Suprapubic skin (tissue), 4 donors: ENCODE measurements at regions not wholly inside any gene's neighbourhood (a gene's known extent, or its start where the extent isn't known, plus 50 kb on each side); places are given as distances from the start of the nearest gene placed in this dataset.

Experiments used
- POLR2A ChIP-seq, 2 donors: fragments of 450-650 bp; IDR thresholded peaks; one replicate each; pipeline ENCODE4 v1.6.1; 2017; ENCODE audit warnings: antibody characterized with exemption in 2 of 2, mild to moderate bottlenecking in 2 of 2, moderate library complexity in 2 of 2
- POLR2AphosphoS5 ChIP-seq, 3 donors: sonication (generic); formaldehyde crosslinking; IDR thresholded peaks; one replicate each; pipeline ENCODE4 v1.6.1; 2017; ENCODE audit warnings: antibody characterized with exemption in 3 of 3
- TF ChIP-seq, protein P1 (sequence below), 2 donors: fragments of 200-600 bp in 1 of 2; fragments of 450-650 bp in 1 of 2; sonication (generic) in 1 of 2; IDR thresholded peaks; one replicate each; pipeline ENCODE4 v1.5.1; 2016 to 2019; ENCODE audit warnings: antibody characterized with exemption in 2 of 2, mild to moderate bottlenecking in 1 of 2, moderate library complexity in 1 of 2

DNA sequence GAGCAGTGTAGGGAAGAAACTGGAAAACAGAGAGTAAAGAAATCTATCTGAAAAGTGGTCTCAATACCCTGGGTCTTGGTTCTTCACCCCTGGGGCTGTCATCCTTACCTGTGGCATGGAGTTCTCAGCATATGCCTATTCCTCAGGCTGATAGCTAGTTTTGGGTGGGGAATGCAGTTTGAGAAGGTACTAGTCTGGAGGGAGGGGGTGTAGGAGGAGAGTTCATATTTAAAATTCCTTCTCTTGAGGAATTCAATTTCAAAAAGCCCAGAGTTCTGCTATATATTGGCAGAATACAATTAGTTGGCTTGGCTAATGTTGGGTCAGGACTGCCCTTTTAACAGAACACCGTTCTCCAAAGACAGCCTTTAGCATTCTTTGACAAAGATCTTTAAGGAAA, 82.9 kb upstream of the NPHP3 start:
- TF ChIP-seq, protein P1, sequence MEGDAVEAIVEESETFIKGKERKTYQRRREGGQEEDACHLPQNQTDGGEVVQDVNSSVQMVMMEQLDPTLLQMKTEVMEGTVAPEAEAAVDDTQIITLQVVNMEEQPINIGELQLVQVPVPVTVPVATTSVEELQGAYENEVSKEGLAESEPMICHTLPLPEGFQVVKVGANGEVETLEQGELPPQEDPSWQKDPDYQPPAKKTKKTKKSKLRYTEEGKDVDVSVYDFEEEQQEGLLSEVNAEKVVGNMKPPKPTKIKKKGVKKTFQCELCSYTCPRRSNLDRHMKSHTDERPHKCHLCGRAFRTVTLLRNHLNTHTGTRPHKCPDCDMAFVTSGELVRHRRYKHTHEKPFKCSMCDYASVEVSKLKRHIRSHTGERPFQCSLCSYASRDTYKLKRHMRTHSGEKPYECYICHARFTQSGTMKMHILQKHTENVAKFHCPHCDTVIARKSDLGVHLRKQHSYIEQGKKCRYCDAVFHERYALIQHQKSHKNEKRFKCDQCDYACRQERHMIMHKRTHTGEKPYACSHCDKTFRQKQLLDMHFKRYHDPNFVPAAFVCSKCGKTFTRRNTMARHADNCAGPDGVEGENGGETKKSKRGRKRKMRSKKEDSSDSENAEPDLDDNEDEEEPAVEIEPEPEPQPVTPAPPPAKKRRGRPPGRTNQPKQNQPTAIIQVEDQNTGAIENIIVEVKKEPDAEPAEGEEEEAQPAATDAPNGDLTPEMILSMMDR (IDR thresholded peaks at IDR 0.05): no peak
- TF ChIP-seq POLR2AphosphoS5 (IDR thresholded peaks at IDR 0.05): no peak
- no peak for TF ChIP-seq POLR2A (IDR thresholded peaks at IDR 0.05)
